ENCODE measurements at regions not wholly inside any gene's neighbourhood (a gene's known extent, or its start where the extent isn't known, plus 50 kb on each side); places are given as distances from the start of the nearest gene placed in this dataset.

GRCh38 chr3:194809382-194809781 lies 123.7 kb downstream of the FAM43A start:
- Histone ChIP-seq H4K20me1 (ENCODE audit: insufficient read depth, low read length) (no peaks in the 10 kb centered on the region), H3K36me3 (ENCODE audit: insufficient read depth, low read length) (no peaks in the 10 kb centered on the region), H3K27ac (ENCODE audit: low read depth, low read length) (no peak overlapping the region), H3K4me3 (ENCODE audit: insufficient read depth, low read length) (no peak overlapping the region), H3K4me1 (ENCODE audit: insufficient read depth, low read length) (peaks cover 6% of the 10 kb centered on the region), H2AFZ (ENCODE audit: low read length) (no peak overlapping the region), H3K9me3 (ENCODE audit: low read depth, low read length) (no peaks in the 10 kb centered on the region), H3K79me2 (ENCODE audit: insufficient read depth, low read length) (no peaks in the 10 kb centered on the region), H3K4me2 (ENCODE audit: insufficient read depth, low read length) (no peak overlapping the region), H3K27me3 (ENCODE audit: insufficient read depth, low read length) (peaks cover 2% of the 10 kb centered on the region)
- no peak for DNase-seq (ENCODE audit: insufficient read length, low spot score, missing footprints)
- TF ChIP-seq CTCF (IDR thresholded peaks at IDR 0.05; ENCODE audit: extremely low read depth, low read depth, low read length): no peak

- Histone ChIP-seq H3K4me3 (ENCODE audit: insufficient read depth, low read length) (no peak overlapping the region), H3K36me3 (ENCODE audit: insufficient read depth, low read length) (no peaks in the 10 kb centered on the region), H3K79me2 (ENCODE audit: insufficient read depth, low read length) (no peaks in the 10 kb centered on the region), H2AFZ (ENCODE audit: low read length) (no peak overlapping the region), H3K27me3 (ENCODE audit: insufficient read depth, low read length) (peaks cover 2% of the 10 kb centered on the region), H4K20me1 (ENCODE audit: insufficient read depth, low read length) (no peaks in the 10 kb centered on the region), H3K9me3 (ENCODE audit: low read depth, low read length) (no peaks in the 10 kb centered on the region), H3K4me2 (ENCODE audit: insufficient read depth, low read length) (no peak overlapping the region), H3K4me1 (ENCODE audit: insufficient read depth, low read length) (peaks cover 6% of the 10 kb centered on the region), H3K27ac (ENCODE audit: low read depth, low read length) (no peak overlapping the region)
- TF ChIP-seq CTCF (IDR thresholded peaks at IDR 0.05; ENCODE audit: extremely low read depth, low read depth, low read length): no peak
- no peak for DNase-seq (ENCODE audit: insufficient read length, low spot score, missing footprints)
Observed at GRCh38 chr3:194810076-194810475, 124.4 kb downstream of the FAM43A start.

- Histone ChIP-seq H3K27ac (ENCODE audit: low read depth, low read length) (no peak overlapping the region), H3K4me3 (ENCODE audit: insufficient read depth, low read length) (no peak overlapping the region), H3K27me3 (ENCODE audit: insufficient read depth, low read length) (peaks cover 2% of the 10 kb centered on the region), H3K36me3 (ENCODE audit: insufficient read depth, low read length) (no peaks in the 10 kb centered on the region), H3K4me2 (ENCODE audit: insufficient read depth, low read length) (no peak overlapping the region), H3K79me2 (ENCODE audit: insufficient read depth, low read length) (no peaks in the 10 kb centered on the region), H2AFZ (ENCODE audit: low read length) (no peak overlapping the region), H3K4me1 (ENCODE audit: insufficient read depth, low read length) (peaks cover 6% of the 10 kb centered on the region), H4K20me1 (ENCODE audit: insufficient read depth, low read length) (no peaks in the 10 kb centered on the region), H3K9me3 (ENCODE audit: low read depth, low read length) (no peaks in the 10 kb centered on the region)
- DNase-seq (ENCODE audit: insufficient read length, low spot score, missing footprints): no peak
- TF ChIP-seq CTCF (IDR thresholded peaks at IDR 0.05; ENCODE audit: extremely low read depth, low read depth, low read length): no peak
Observed at GRCh38 chr3:194811118-194811517, 125.4 kb downstream of the FAM43A start.

GRCh38 chr3:194812176-194812575 lies 126.5 kb downstream of the FAM43A start:
- H3K9me3 ChIP-seq (ENCODE audit: low read depth, low read length): no peaks in the 10 kb centered on the region
- no peak overlapping the region for H2AFZ ChIP-seq (ENCODE audit: low read length)
- H3K27ac ChIP-seq (ENCODE audit: low read depth, low read length): no peak overlapping the region
- peaks cover 9% of the 10 kb centered on the region for H3K27me3 ChIP-seq (ENCODE audit: insufficient read depth, low read length)
- DNase-seq (ENCODE audit: insufficient read length, low spot score, missing footprints): no peak
- H4K20me1 ChIP-seq (ENCODE audit: insufficient read depth, low read length): no peaks in the 10 kb centered on the region
- no peak overlapping the region for H3K4me3 ChIP-seq (ENCODE audit: insufficient read depth, low read length)
- no peak overlapping the region for H3K4me2 ChIP-seq (ENCODE audit: insufficient read depth, low read length)
- TF ChIP-seq CTCF (IDR thresholded peaks at IDR 0.05; ENCODE audit: extremely low read depth, low read depth, low read length): no peak
- peaks cover 2% of the 10 kb centered on the region for H3K4me1 ChIP-seq (ENCODE audit: insufficient read depth, low read length)
- no peaks in the 10 kb centered on the region for H3K79me2 ChIP-seq (ENCODE audit: insufficient read depth, low read length)
- H3K36me3 ChIP-seq (ENCODE audit: insufficient read depth, low read length): no peaks in the 10 kb centered on the region
